HG03025 (cell line): ENCODE measurements at regions not wholly inside any gene's neighbourhood (a gene's known extent, or its start where the extent isn't known, plus 50 kb on each side); places are given as distances from the start of the nearest gene placed in this dataset.

Experiments used
- ATAC-seq: cut with Tn5 transposase; IDR thresholded peaks from one replicate; pipeline ENCODE4 v1.9.1; 2021; ENCODE audit warnings: mild to moderate bottlenecking, moderate library complexity; ENCODE audit not compliant: unreplicated experiment, low FRiP score

GRCh38 chr14:98101323-98101722 is 1170.7 kb downstream of the BCL11B start:
- no peak for ATAC-seq

- no peak for ATAC-seq
Measured at GRCh38 chr14:98103705-98104104, 1168.3 kb downstream of the BCL11B start.

GRCh38 chr14:98109326-98109725 is 1162.7 kb downstream of the BCL11B start:
- no peak for ATAC-seq

- no peak for ATAC-seq
Measured at GRCh38 chr14:98112194-98112780, 1159.7 kb downstream of the BCL11B start.

GRCh38 chr14:98114122-98114895 is 1157.7 kb downstream of the BCL11B start:
- ATAC-seq: no peak

- no peak for ATAC-seq
Measured at GRCh38 chr14:98114946-98115345, 1157.1 kb downstream of the BCL11B start.

GRCh38 chr14:98118749-98119148 is 1153.2 kb downstream of the BCL11B start:
- ATAC-seq: no peak

GRCh38 chr14:98119739-98120138 is 1152.3 kb downstream of the BCL11B start:
- ATAC-seq: no peak

GRCh38 chr14:98120831-98121464 is 1151.0 kb downstream of the BCL11B start:
- ATAC-seq: no peak

GRCh38 chr14:98122527-98122926 is 1149.5 kb downstream of the BCL11B start:
- no peak for ATAC-seq

GRCh38 chr14:98130691-98131090 is 1141.3 kb downstream of the BCL11B start:
- no peak for ATAC-seq

GRCh38 chr14:98131406-98131805 is 1140.6 kb downstream of the BCL11B start:
- ATAC-seq: no peak

- no peak for ATAC-seq
Measured at GRCh38 chr14:98133806-98134205, 1138.2 kb downstream of the BCL11B start.

- ATAC-seq: no peak
Measured at GRCh38 chr14:98136012-98136789, 1135.8 kb downstream of the BCL11B start.

- no peak for ATAC-seq
Measured at GRCh38 chr14:98137131-98138025, 1134.6 kb downstream of the BCL11B start.

GRCh38 chr14:98138666-98139065 is 1133.3 kb downstream of the BCL11B start:
- no peak for ATAC-seq

GRCh38 chr14:98140862-98141530 is 1131.0 kb downstream of the BCL11B start:
- no peak for ATAC-seq

GRCh38 chr14:98143566-98143965 is 1128.4 kb downstream of the BCL11B start:
- no peak for ATAC-seq

- ATAC-seq: no peak
Measured at GRCh38 chr14:98144964-98145363, 1127.0 kb downstream of the BCL11B start.
